NT2/D1 (cell line): ENCODE measurements at regions not wholly inside any gene's neighbourhood (a gene's known extent, or its start where the extent isn't known, plus 50 kb on each side); places are given as distances from the start of the nearest gene placed in this dataset.

Experiments
- DNase-seq: peaks from one replicate; pipeline ENCODE4 v3.0.0-alpha.2; 2011; ENCODE audit warnings: low read depth, low spot score
- H3K27me3 ChIP-seq: 2 replicates; pipeline ENCODE4 v1.6.0; 2011; ENCODE audit warnings: mild to moderate bottlenecking; ENCODE audit not compliant: insufficient read length, insufficient read depth
- H3K36me3 ChIP-seq: 2 replicates; pipeline ENCODE4 v1.6.1; 2011; ENCODE audit warnings: mild to moderate bottlenecking, low read length, mixed read lengths; ENCODE audit not compliant: insufficient read depth, insufficient read length
- H3K4me1 ChIP-seq: 2 replicates; pipeline ENCODE4 v1.5.1; 2011; ENCODE audit not compliant: insufficient read depth, insufficient read length
- H3K4me3 ChIP-seq: 2 replicates; pipeline ENCODE4 v1.5.1; 2011; ENCODE audit warnings: low read depth; ENCODE audit not compliant: insufficient read length
- H3K9ac ChIP-seq: 2 replicates; pipeline ENCODE4 v1.6.0; 2011; ENCODE audit warnings: low read depth; ENCODE audit not compliant: insufficient read length
- H3K9me3 ChIP-seq: 2 replicates; pipeline ENCODE4 v1.5.1; 2011; ENCODE audit warnings: mild to moderate bottlenecking, low read length; ENCODE audit not compliant: insufficient read depth
- SUZ12 ChIP-seq: IDR thresholded peaks from 2 replicates; pipeline ENCODE4 v1.6.1; 2011; ENCODE audit not compliant: insufficient read length, insufficient read depth; ENCODE audit errors: extremely low read depth
- YY1 ChIP-seq: IDR thresholded peaks from 2 replicates; pipeline ENCODE4 v1.6.1; 2011; ENCODE audit not compliant: insufficient read length, insufficient read depth
- ZNF274 ChIP-seq: IDR thresholded peaks from 2 replicates; pipeline ENCODE4 v1.6.1; 2011; ENCODE audit warnings: mild to moderate bottlenecking, low read depth, low read length

- Histone ChIP-seq H3K9me3 (peaks cover 5% of the 10 kb centered on the region; the same call in 1 of the 2 replicates), H3K4me1 (peaks cover 22% of the 10 kb centered on the region), H3K9ac (no peak overlapping the region), H3K27me3 (no peaks in the 10 kb centered on the region), H3K4me3 (no peak overlapping the region), H3K36me3 (no peaks in the 10 kb centered on the region)
- DNase-seq, result no peak
- no peak for TF ChIP-seq YY1
- no peak for TF ChIP-seq ZNF274
- TF ChIP-seq SUZ12, result no peak
Measured at GRCh38 chr5:176722757-176723156, 75.5 kb downstream of the TSPAN17 start.

GRCh38 chr5:176723440-176723839 lies 76.2 kb downstream of the TSPAN17 start:
- TF ChIP-seq YY1 (no peak), ZNF274 (no peak), SUZ12 (no peak)
- Histone ChIP-seq H3K36me3 (no peaks in the 10 kb centered on the region), H3K9ac (no peak overlapping the region), H3K9me3 (peaks cover 5% of the 10 kb centered on the region; the same call in 1 of the 2 replicates), H3K4me1 (peaks cover 22% of the 10 kb centered on the region), H3K4me3 (no peak overlapping the region), H3K27me3 (no peaks in the 10 kb centered on the region)
- no peak for DNase-seq

GRCh38 chr5:176724472-176724871 lies 77.2 kb downstream of the TSPAN17 start:
- no peaks in the 10 kb centered on the region for H3K27me3 ChIP-seq
- H3K36me3 ChIP-seq, result no peaks in the 10 kb centered on the region

GRCh38 chr5:176725521-176726280 lies 78.4 kb downstream of the TSPAN17 start:
- DNase-seq, result no peak
- Histone ChIP-seq H3K9me3 (peaks cover under 1% of the 10 kb centered on the region; the same call in 1 of the 2 replicates), H3K4me3 (no peak overlapping the region), H3K9ac (no peak overlapping the region), H3K27me3 (no peaks in the 10 kb centered on the region), H3K36me3 (no peaks in the 10 kb centered on the region), H3K4me1 (peaks cover 22% of the 10 kb centered on the region)
- TF ChIP-seq ZNF274 (no peak), SUZ12 (no peak), YY1 (no peak)

More at GRCh38 chr5:176724472-176724871, 77.2 kb downstream of the TSPAN17 start:
- peaks cover 5% of the 10 kb centered on the region; the same call in 1 of the 2 replicates for H3K9me3 ChIP-seq
- no peak for DNase-seq
- no peak for TF ChIP-seq ZNF274
- no peak for TF ChIP-seq SUZ12
- no peak for TF ChIP-seq YY1
- no peak overlapping the region for H3K9ac ChIP-seq
- no peak overlapping the region for H3K4me3 ChIP-seq
- H3K4me1 ChIP-seq, result peaks cover 22% of the 10 kb centered on the region

GRCh38 chr5:176726746-176727527 lies 79.7 kb downstream of the TSPAN17 start:
- Histone ChIP-seq H3K9ac (no peak overlapping the region), H3K4me3 (no peak overlapping the region), H3K4me1 (peaks cover 22% of the 10 kb centered on the region), H3K36me3 (no peaks in the 10 kb centered on the region), H3K9me3 (no peaks in the 10 kb centered on the region; the same call in 1 of the 2 replicates), H3K27me3 (no peaks in the 10 kb centered on the region)
- TF ChIP-seq YY1 (no peak), SUZ12 (no peak), ZNF274 (no peak)
- no peak for DNase-seq

DNA sequence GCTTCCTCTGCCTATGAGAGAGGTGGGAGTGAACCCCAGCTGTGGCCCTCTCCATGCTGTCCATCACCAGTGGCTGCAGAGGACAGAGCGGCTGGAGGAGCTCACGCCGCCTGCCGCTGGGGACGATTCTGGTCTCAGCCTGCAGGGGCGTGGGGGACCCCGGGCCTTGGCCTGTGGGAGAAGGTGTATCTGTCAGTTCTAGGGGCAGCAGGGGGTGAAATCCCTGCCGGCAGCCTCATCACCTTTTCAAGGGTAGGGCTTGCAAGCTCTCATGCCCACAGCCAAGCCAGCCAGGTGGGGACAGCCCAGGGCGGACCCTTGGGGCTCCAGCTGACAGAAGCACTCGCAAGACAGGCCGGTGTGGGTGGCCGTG lies 80.2 kb downstream of the TSPAN17 start:
- no peaks in the 10 kb centered on the region for H3K27me3 ChIP-seq
- no peak for TF ChIP-seq YY1
- TF ChIP-seq SUZ12, result no peak
- TF ChIP-seq ZNF274, result no peak

DNA sequence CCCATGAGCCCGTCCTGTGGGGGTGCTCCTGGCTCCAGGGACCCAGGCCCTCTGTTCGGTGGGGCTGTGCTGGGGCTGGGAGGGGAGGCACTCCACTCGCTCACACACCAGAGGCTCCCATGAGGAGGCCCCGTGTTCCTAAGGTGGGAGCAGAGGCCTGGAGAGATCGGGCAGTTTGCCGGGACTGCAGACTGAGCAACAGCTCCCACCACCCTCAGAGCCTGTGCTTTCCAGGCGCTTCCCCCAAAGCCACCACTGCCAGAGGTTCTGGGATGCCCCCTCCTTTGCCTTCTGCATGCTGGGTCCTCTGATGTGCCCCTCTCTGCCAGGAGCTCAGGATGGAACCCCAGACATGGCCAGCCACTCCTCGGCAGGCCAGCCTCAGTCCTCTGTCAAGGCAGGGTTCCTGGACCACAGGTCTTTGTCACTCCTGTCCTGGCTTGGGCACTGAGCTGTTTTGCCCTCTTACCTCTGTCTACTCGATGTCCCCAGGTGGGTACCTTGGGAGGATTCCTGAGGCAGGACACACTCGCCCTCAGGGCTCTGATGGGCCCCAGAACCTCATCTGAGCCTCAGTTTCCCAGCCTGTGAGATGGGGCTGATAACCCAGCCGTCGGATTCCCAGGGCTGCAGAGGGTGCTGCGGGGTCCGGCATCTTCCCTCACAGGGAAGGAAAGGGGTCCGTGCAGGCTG lies 80.8 kb downstream of the TSPAN17 start:
- Histone ChIP-seq H3K4me3 (no peak overlapping the region), H3K9ac (no peak overlapping the region), H3K4me1 (peaks cover 19% of the 10 kb centered on the region), H3K9me3 (no peaks in the 10 kb centered on the region; the same call in 1 of the 2 replicates), H3K36me3 (no peaks in the 10 kb centered on the region), H3K27me3 (no peaks in the 10 kb centered on the region)
- no peak for DNase-seq
- TF ChIP-seq ZNF274, result no peak
- TF ChIP-seq YY1, result no peak
- TF ChIP-seq SUZ12, result no peak

More for the DNA sequence above, 80.2 kb downstream of the TSPAN17 start:
- no peaks in the 10 kb centered on the region for H3K36me3 ChIP-seq
- no peak overlapping the region for H3K4me3 ChIP-seq
- H3K4me1 ChIP-seq, result peaks cover 22% of the 10 kb centered on the region
- no peak overlapping the region for H3K9ac ChIP-seq
- DNase-seq, result no peak
- H3K9me3 ChIP-seq, result no peaks in the 10 kb centered on the region; the same call in 1 of the 2 replicates
